CD8-positive, alpha-beta memory T cell (primary cell): ENCODE measurements at regions not wholly inside any gene's neighbourhood (a gene's known extent, or its start where the extent isn't known, plus 50 kb on each side); places are given as distances from the start of the nearest gene placed in this dataset.
"Not testable (repeated sequence)": the region's sequence is repeated elsewhere in the genome, so short reads cannot be mapped to it uniquely, and the experiment has no call there.

Source experiments
- CTCF ChIA-PET: fragments of 350-600 bp; sonication (Branson Sonifier 250); formaldehyde crosslinking; loops from one replicate; lab custom pipeline; 2021; ENCODE audit warnings: antibody characterized with exemption; lab: Charles Lee
- POLR2A ChIA-PET: fragments of 350-600 bp; sonication (Branson Sonifier 250); formaldehyde crosslinking; loops from one replicate; lab custom pipeline; 2021; ENCODE audit warnings: antibody characterized with exemption; lab: Charles Lee
- DNase-seq, 5 donors: peaks; one replicate each; pipeline versions ENCODE4 v3.0.0 to v3.0.0-alpha.2; 2020 to 2022; ENCODE audit warnings: mixed read lengths in 1 of 5
- H3K27ac ChIP-seq: one replicate; pipeline ENCODE4 v1.7.0; 2013; ENCODE audit warnings: low read depth, mild to moderate bottlenecking, low read length, moderate library complexity
- H3K27me3 ChIP-seq: 2 replicates; pipeline ENCODE4 v1.7.0; 2013; ENCODE audit warnings: low read length, mild to moderate bottlenecking; ENCODE audit not compliant: insufficient read depth, poor library complexity, severe bottlenecking
- H3K36me3 ChIP-seq: 2 replicates; pipeline ENCODE4 v1.7.0; 2013; ENCODE audit warnings: mild to moderate bottlenecking, low read length, moderate library complexity; ENCODE audit not compliant: insufficient read depth
- H3K4me1 ChIP-seq: 2 replicates; pipeline ENCODE4 v1.7.0; 2013; ENCODE audit warnings: mild to moderate bottlenecking, low read length, moderate library complexity; ENCODE audit not compliant: insufficient read depth
- H3K4me3 ChIP-seq: 2 replicates; pipeline ENCODE4 v1.7.0; 2013; ENCODE audit warnings: mild to moderate bottlenecking, low read length
- H3K9me3 ChIP-seq: 2 replicates; pipeline ENCODE4 v1.7.0; 2013; ENCODE audit warnings: mild to moderate bottlenecking, low read length
- H3K27ac Mint-ChIP-seq, 8 donors: one replicate each; pipeline ENCODE4 v1.8.0; 2020 to 2021; ENCODE audit warnings: mixed read lengths in 8 of 8, mild to moderate bottlenecking in 6 of 8, inconsistent platforms in 3 of 8, moderate library complexity in 3 of 8
- H3K27me3 Mint-ChIP-seq, 2 donors: one replicate each; pipeline ENCODE4 v1.8.0; 2020 to 2021; ENCODE audit warnings: mixed read lengths in 2 of 2, mild to moderate bottlenecking in 1 of 2, moderate library complexity in 1 of 2
- H3K36me3 Mint-ChIP-seq, 3 donors: one replicate each; pipeline ENCODE4 v1.8.0; 2020 to 2021; ENCODE audit warnings: mixed read lengths in 3 of 3, inconsistent platforms in 1 of 3, mild to moderate bottlenecking in 1 of 3
- H3K4me1 Mint-ChIP-seq, 3 donors: one replicate each; pipeline ENCODE4 v1.8.0; 2020 to 2021; ENCODE audit warnings: mixed read lengths in 3 of 3, inconsistent platforms in 1 of 3, mild to moderate bottlenecking in 1 of 3
- H3K4me3 Mint-ChIP-seq, 7 donors: one replicate each; pipeline ENCODE4 v1.8.0; 2020 to 2021; ENCODE audit warnings: mixed read lengths in 7 of 7, mild to moderate bottlenecking in 6 of 7, moderate library complexity in 4 of 7, inconsistent platforms in 2 of 7
- H3K9me3 Mint-ChIP-seq, 5 donors: one replicate each; pipeline ENCODE4 v1.8.0; 2020 to 2022; ENCODE audit warnings: mixed read lengths in 5 of 5, mild to moderate bottlenecking in 3 of 5, moderate library complexity in 2 of 5, inconsistent platforms in 1 of 5

DNA sequence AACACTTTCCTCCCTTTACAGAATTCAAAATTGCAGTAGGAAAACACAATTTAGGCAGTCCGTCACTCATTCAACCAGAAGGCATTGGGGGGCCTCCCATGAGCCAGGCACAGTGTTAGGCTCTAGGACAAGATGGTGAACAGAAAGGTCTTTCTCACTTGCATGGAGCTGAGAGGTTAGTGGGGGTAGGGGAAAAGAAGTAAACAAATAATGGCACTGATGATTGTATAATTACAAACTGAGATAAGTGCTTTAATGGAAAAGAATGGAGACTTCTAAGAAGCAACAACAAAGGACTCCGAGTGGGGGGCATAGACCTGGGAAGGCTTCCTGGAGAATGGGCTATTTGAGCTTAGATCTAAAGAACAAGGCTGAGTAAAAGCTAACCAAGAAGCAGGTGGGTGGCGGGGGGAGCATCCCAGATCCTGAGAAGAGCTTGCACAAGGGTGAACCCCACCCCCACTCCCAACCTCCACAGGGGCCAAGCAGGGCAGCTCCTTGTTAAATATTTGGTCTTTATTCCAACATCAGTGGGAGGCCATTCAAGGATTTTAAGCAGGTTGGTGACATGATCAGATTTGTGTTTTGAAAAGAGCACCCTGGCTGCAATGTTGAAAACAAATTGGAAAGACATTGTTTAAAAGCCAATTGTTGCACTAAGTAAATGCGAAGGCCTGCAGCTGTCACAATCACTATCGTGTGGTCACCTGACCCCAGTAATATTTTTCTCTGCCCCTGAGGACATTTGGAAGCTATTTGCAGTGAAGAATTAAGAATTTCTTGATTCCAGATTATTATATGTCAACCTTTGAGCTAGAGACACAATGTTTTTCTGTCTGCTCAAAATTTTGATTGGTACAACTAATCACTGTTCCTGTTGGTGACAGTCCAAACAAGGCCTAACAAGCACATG is 73.9 kb upstream of the EFNA5 start:
- Histone ChIP-seq H3K9me3 (no peaks in the 10 kb centered on the region), H3K4me1 (no peaks in the 10 kb centered on the region), H3K4me3 (no peak overlapping the region), H3K27ac (no peak overlapping the region), H3K36me3 (no peaks in the 10 kb centered on the region), H3K27me3 (no peaks in the 10 kb centered on the region)
- Mint-ChIP-seq H3K27ac (no peak overlapping the region), H3K4me3 (no peak overlapping the region), H3K36me3 (no peaks in the 10 kb centered on the region), H3K4me1 (no peaks in the 10 kb centered on the region), H3K9me3 (peaks cover 0 to 3% (median 0%) of the 10 kb centered on the region in 5 donors), H3K27me3 (peaks cover 0 to 10% of the 10 kb centered on the region in 2 donors)
- no peak for DNase-seq
- ChIA-PET POLR2A (no interaction called here), CTCF (interaction anchor here (1.5 kb wide), 1 partner anchor 9 kb away, joined by 3 read pairs; no protein-coding TSS in a partner anchor)

GRCh38 chr5:107743373-107744000 is 72.8 kb upstream of the EFNA5 start:
- CTCF ChIA-PET: no interaction called here
- H3K36me3 Mint-ChIP-seq: no peaks in the 10 kb centered on the region
- POLR2A ChIA-PET: no interaction called here

GRCh38 chr5:107739661-107740060 is 68.9 kb upstream of the EFNA5 start:
- ChIA-PET POLR2A (no interaction called here), CTCF (no interaction called here)
- H3K4me3 Mint-ChIP-seq: no peak overlapping the region
- H3K27me3 Mint-ChIP-seq: peaks cover 0 to 9% of the 10 kb centered on the region in 2 donors
- no peaks in the 10 kb centered on the region for H3K36me3 ChIP-seq
- no peak overlapping the region for H3K27ac ChIP-seq
- no peaks in the 10 kb centered on the region for H3K4me1 ChIP-seq
- H3K9me3 ChIP-seq: no peaks in the 10 kb centered on the region
- no peaks in the 10 kb centered on the region for H3K27me3 ChIP-seq
- no peak for DNase-seq
- H3K36me3 Mint-ChIP-seq: no peaks in the 10 kb centered on the region
- no peak overlapping the region for H3K27ac Mint-ChIP-seq
- peaks cover 0 to 3% (median 0%) of the 10 kb centered on the region in 5 donors for H3K9me3 Mint-ChIP-seq
- no peaks in the 10 kb centered on the region for H3K4me1 Mint-ChIP-seq
- H3K4me3 ChIP-seq: no peak overlapping the region

More at GRCh38 chr5:107743373-107744000, 72.8 kb upstream of the EFNA5 start:
- H3K27ac ChIP-seq: no peak overlapping the region
- no peaks in the 10 kb centered on the region for H3K27me3 ChIP-seq
- H3K27me3 Mint-ChIP-seq: peaks cover 0 to 5% of the 10 kb centered on the region in 2 donors
- H3K4me3 ChIP-seq: no peak overlapping the region
- H3K9me3 Mint-ChIP-seq: peaks cover 0 to 3% (median 0%) of the 10 kb centered on the region in 5 donors
- H3K9me3 ChIP-seq: no peaks in the 10 kb centered on the region
- no peaks in the 10 kb centered on the region for H3K4me1 ChIP-seq
- H3K4me1 Mint-ChIP-seq: no peaks in the 10 kb centered on the region
- no peaks in the 10 kb centered on the region for H3K36me3 ChIP-seq
- H3K27ac Mint-ChIP-seq: no peak overlapping the region
- no peak for DNase-seq
- H3K4me3 Mint-ChIP-seq: no peak overlapping the region

DNA sequence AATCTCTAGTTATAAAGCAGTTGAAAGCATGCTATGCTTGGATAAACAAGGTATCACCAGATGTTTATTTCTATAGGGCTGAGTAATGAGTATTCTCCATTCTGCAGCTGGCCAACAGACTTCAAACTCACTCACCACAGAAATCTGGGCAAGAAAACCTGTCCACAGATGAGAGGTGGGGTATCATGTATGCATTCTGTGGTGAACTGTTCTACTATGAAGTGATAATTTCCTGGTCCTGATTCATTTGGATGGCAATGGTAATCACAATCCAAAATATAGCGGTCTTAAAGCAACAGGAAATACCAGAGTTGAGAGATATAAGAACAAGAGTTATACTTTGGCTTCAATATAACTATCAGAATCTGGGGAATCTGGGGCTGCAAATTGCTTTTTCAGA is 65.9 kb upstream of the EFNA5 start:
- no peak for DNase-seq
- Histone ChIP-seq H3K27me3 (no peaks in the 10 kb centered on the region), H3K36me3 (no peaks in the 10 kb centered on the region), H3K9me3 (no peaks in the 10 kb centered on the region), H3K4me1 (no peaks in the 10 kb centered on the region), H3K27ac (no peak overlapping the region), H3K4me3 (no peak overlapping the region)
- Mint-ChIP-seq H3K9me3 (peaks cover 0 to 3% (median 0%) of the 10 kb centered on the region in 5 donors), H3K4me1 (no peaks in the 10 kb centered on the region), H3K27me3 (peaks cover 0 to 7% of the 10 kb centered on the region in 2 donors), H3K27ac (no peak overlapping the region), H3K36me3 (no peaks in the 10 kb centered on the region), H3K4me3 (no peak overlapping the region)
- ChIA-PET POLR2A (no interaction called here), CTCF (no interaction called here)

GRCh38 chr5:107736089-107736488 is 65.4 kb upstream of the EFNA5 start:
- H3K27ac ChIP-seq, H3K27me3 ChIP-seq, H3K36me3 Mint-ChIP-seq, H3K4me3 ChIP-seq, H3K27ac Mint-ChIP-seq, H3K4me1 Mint-ChIP-seq, H3K9me3 Mint-ChIP-seq, H3K4me3 Mint-ChIP-seq, H3K9me3 ChIP-seq, H3K4me1 ChIP-seq, H3K27me3 Mint-ChIP-seq, H3K36me3 ChIP-seq, DNase-seq, POLR2A ChIA-PET: not testable (repeated sequence)
- CTCF ChIA-PET: interaction anchor here (1.0 kb wide), 1 partner anchor 9 kb away, joined by 3 read pairs; no protein-coding TSS in a partner anchor

- Mint-ChIP-seq H3K27ac (no peak overlapping the region), H3K4me3 (no peak overlapping the region)
- CTCF ChIA-PET: interaction anchor here (1.0 kb wide), 1 partner anchor 10 kb away, joined by 3 read pairs; no protein-coding TSS in a partner anchor
Measured at GRCh38 chr5:107735558-107735957, 64.8 kb upstream of the EFNA5 start.

GRCh38 chr5:107726896-107727295 is 56.2 kb upstream of the EFNA5 start:
- Histone ChIP-seq H3K27ac (no peak overlapping the region), H3K27me3 (no peaks in the 10 kb centered on the region), H3K9me3 (no peaks in the 10 kb centered on the region), H3K4me1 (no peaks in the 10 kb centered on the region), H3K4me3 (no peak overlapping the region), H3K36me3 (no peaks in the 10 kb centered on the region)
- no peaks in the 10 kb centered on the region for H3K4me1 Mint-ChIP-seq
- no peak overlapping the region for H3K4me3 Mint-ChIP-seq
- ChIA-PET CTCF (no interaction called here), POLR2A (no interaction called here)
- no peaks in the 10 kb centered on the region for H3K27me3 Mint-ChIP-seq
- H3K27ac Mint-ChIP-seq: no peak overlapping the region
- no peak for DNase-seq
- H3K9me3 Mint-ChIP-seq: peaks cover 2 to 14% (median 4%) of the 10 kb centered on the region in 5 donors
- H3K36me3 Mint-ChIP-seq: peaks cover 0 to 2% (median 0%) of the 10 kb centered on the region in 3 donors

More at GRCh38 chr5:107735558-107735957, 64.8 kb upstream of the EFNA5 start:
- H3K36me3 ChIP-seq: no peaks in the 10 kb centered on the region
- Mint-ChIP-seq H3K9me3 (peaks cover 0 to 2% (median 0%) of the 10 kb centered on the region in 5 donors), H3K27me3 (peaks cover 0 to 7% of the 10 kb centered on the region in 2 donors), H3K4me1 (no peaks in the 10 kb centered on the region), H3K36me3 (no peaks in the 10 kb centered on the region)
- POLR2A ChIA-PET: no interaction called here
- H3K27ac ChIP-seq: no peak overlapping the region
- no peaks in the 10 kb centered on the region for H3K9me3 ChIP-seq
- no peaks in the 10 kb centered on the region for H3K4me1 ChIP-seq
- DNase-seq: no peak
- no peaks in the 10 kb centered on the region for H3K27me3 ChIP-seq
- no peak overlapping the region for H3K4me3 ChIP-seq

DNA sequence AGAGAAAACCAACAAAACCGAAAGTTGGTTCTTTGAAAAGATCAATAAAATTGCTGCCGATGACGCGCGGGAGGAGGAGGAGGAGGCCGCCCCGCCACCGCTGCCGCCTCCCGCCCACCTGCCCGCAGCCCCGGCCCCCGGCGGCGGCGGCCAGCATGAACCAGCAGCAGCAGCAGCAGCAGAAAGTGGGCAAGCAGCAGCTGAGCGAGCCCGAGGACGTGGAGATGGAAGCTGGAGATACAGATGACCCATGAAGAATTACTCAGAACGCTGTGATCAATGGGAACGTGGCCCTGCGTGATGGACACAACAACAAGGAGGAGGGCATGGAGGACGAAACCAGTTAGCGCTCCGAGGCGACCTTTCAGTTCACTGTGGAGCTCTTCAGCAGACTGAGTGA is 53.9 kb upstream of the EFNA5 start:
- ChIA-PET CTCF (no interaction called here), POLR2A (no interaction called here)
- Mint-ChIP-seq H3K4me3 (no peak overlapping the region), H3K9me3 (peaks cover 18 to 31% (median 22%) of the 10 kb centered on the region in 5 donors), H3K27ac (no peak overlapping the region), H3K27me3 (no peaks in the 10 kb centered on the region), H3K4me1 (no peaks in the 10 kb centered on the region), H3K36me3 (peaks cover 0 to 3% (median 0%) of the 10 kb centered on the region in 3 donors)
- no peak overlapping the region for H3K27ac ChIP-seq
- no peaks in the 10 kb centered on the region for H3K4me1 ChIP-seq
- H3K27me3 ChIP-seq: no peaks in the 10 kb centered on the region
- DNase-seq: no peak
- no peaks in the 10 kb centered on the region for H3K36me3 ChIP-seq
- no peak overlapping the region for H3K4me3 ChIP-seq
- no peaks in the 10 kb centered on the region for H3K9me3 ChIP-seq
